Sigmoid colon (tissue), 4 donors: ENCODE measurements at regions not wholly inside any gene's neighbourhood (a gene's known extent, or its start where the extent isn't known, plus 50 kb on each side); places are given as distances from the start of the nearest gene placed in this dataset.

Experiments
- POLR2A ChIP-seq, 2 donors: fragments of 450-650 bp; IDR thresholded peaks; one replicate each; pipeline ENCODE4 v1.6.1; 2016; ENCODE audit warnings: antibody characterized with exemption in 2 of 2, mild to moderate bottlenecking in 2 of 2, moderate library complexity in 2 of 2
- POLR2AphosphoS5 ChIP-seq, 4 donors: sonication (generic); formaldehyde crosslinking; IDR thresholded peaks; one replicate each; pipeline ENCODE4 v1.6.1; 2017; ENCODE audit warnings: antibody characterized with exemption in 4 of 4
- TF ChIP-seq, protein P1 (sequence below), 4 experiments: fragments of 450-650 bp in 3 of 4; fragments of 200-600 bp in 1 of 4; IDR thresholded peaks; one replicate each; pipeline ENCODE4 v1.5.1; 2016 to 2019; ENCODE audit warnings: antibody characterized with exemption in 4 of 4, mild to moderate bottlenecking in 3 of 4, moderate library complexity in 2 of 4

DNA sequence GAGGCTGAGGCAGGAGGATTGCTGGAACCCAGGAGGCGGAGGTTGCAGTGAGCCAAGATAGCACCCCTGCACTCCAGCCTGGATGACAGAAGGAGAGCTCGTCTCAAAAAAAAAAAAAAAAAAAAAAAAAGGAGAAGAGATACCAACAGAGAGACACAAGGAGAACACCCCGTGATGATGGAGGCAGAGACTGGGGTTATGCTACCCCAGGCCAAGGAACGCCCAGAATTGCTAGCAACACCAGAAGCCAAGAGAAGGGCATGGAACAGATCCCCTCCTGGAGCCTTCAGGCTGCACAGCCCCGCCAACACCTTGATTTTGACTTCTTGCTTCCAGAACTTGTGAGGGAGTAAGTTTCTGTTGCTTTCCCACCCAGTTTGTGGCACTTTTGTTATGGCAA, 148.0 kb upstream of the FOXN3 start:
- TF ChIP-seq, protein P1, sequence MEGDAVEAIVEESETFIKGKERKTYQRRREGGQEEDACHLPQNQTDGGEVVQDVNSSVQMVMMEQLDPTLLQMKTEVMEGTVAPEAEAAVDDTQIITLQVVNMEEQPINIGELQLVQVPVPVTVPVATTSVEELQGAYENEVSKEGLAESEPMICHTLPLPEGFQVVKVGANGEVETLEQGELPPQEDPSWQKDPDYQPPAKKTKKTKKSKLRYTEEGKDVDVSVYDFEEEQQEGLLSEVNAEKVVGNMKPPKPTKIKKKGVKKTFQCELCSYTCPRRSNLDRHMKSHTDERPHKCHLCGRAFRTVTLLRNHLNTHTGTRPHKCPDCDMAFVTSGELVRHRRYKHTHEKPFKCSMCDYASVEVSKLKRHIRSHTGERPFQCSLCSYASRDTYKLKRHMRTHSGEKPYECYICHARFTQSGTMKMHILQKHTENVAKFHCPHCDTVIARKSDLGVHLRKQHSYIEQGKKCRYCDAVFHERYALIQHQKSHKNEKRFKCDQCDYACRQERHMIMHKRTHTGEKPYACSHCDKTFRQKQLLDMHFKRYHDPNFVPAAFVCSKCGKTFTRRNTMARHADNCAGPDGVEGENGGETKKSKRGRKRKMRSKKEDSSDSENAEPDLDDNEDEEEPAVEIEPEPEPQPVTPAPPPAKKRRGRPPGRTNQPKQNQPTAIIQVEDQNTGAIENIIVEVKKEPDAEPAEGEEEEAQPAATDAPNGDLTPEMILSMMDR (IDR thresholded peaks at IDR 0.05), result no peak
- TF ChIP-seq POLR2A (IDR thresholded peaks at IDR 0.05), result no peak
- TF ChIP-seq POLR2AphosphoS5 (IDR thresholded peaks at IDR 0.05), result no peak
